Hematopoietic multipotent progenitor cell treated with erythropoietin and hydrocortisone succinate and interleukin-3 and kit ligand, for 4 days (in vitro differentiated cells): ENCODE measurements at regions not wholly inside any gene's neighbourhood (a gene's known extent, or its start where the extent isn't known, plus 50 kb on each side); places are given as distances from the start of the nearest gene placed in this dataset.
"Not testable (repeated sequence)": the region's sequence is repeated elsewhere in the genome, so short reads cannot be mapped to it uniquely, and the experiment has no call there.

Experiments used
- DNase-seq: peaks from one replicate; pipeline ENCODE4 v3.0.0-alpha.2; 2015

DNA sequence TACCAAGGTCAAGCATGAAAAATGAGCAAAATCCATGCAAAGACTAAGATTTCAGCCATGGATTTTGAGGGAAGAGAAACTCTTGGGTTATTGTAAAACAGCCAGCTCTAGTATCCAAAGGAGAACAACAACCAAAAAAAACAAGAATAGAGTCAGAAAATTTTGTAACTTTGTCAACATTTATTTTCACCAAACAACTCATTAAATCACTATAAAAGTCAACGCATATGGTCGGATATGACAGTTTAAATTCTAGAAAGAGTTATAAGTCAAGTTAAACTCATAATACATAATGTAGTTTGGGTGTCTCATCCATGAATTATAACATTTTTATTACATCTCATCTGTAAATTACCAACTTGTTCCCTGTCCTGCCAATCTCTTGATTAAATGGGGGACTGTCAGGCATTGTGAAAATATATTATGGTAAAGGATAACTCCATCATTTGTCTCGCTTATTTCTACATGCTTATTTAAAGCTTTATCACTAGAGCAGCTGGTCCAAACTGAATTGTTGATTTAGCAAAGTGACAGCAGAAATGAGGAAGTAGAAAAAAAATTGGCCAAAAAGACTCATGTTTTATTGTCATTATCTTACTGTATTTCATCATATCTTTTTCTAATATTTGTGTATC, 224.8 kb upstream of the NOCT start:
- peak; percentile 49 for DNase-seq

- no peak for DNase-seq
Observed at GRCh38 chr4:138789796-138790195, 225.8 kb upstream of the NOCT start.

DNA sequence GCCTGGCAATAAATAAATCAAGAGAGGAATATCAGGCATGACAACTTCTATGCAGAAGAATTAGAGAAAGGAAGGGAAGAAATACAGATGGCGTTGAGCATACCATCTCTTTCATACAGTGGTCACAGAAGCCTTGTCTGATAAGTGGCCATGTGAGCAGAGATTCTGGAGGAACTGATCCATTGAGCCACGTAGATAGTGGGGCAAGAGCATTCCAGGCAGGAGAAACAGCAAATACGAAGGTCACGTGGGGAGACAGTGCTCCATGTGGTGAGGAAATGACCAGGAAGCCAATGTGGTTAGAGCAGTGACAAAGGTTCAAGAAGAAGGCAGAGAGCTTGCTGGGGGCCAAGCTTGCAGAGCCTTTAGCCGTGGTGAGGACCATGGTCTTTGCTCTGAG, 226.7 kb upstream of the NOCT start:
- peak; percentile 9 for DNase-seq

DNA sequence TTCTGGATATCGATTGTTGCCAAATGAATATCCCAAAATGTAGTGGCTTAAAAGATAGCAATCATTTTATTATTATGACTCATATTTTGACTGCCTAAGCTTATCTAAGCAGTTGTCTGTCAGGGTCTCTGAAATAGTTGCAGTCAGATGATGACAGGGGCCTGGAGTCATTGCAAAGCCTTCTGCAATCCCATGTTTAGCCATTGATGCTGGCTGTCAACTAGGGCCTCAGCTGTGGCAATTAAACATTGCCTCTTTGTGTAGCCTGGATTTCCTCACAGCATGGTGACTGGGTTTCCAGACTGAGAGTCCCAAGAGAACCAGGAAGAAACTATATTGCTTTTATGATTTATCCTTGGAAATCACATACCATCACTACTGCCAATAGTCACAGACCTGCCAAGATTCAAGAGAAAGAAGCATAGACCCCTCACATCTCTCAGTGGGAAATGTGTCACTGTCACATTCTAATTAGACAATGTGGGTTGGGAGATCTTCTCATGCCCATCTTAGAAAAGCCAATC, 227.3 kb upstream of the NOCT start:
- DNase-seq: no peak

- not testable (repeated sequence) for DNase-seq
Observed at GRCh38 chr4:138779761-138780160, 235.8 kb upstream of the NOCT start.

DNA sequence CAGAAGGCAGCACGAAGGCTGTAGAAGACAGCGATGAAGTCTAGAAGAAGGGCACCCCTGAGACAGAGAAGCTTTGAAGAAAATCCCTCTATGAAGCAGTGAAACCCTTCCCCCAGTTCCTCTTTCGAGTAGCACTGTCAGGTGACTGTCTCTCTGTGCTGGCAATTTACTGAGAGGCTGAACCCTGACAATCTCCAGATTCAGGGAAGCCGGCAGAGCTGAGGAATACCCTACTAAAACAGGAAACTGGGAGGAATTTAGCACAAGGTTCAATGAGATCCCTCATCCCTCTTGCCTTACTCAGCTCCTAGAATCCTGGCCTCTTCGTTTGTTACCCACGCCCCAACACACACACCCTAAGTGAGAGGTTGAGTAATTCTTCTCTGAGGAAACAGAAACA, 239.7 kb upstream of the NOCT start:
- DNase-seq: peak; percentile 44

DNA sequence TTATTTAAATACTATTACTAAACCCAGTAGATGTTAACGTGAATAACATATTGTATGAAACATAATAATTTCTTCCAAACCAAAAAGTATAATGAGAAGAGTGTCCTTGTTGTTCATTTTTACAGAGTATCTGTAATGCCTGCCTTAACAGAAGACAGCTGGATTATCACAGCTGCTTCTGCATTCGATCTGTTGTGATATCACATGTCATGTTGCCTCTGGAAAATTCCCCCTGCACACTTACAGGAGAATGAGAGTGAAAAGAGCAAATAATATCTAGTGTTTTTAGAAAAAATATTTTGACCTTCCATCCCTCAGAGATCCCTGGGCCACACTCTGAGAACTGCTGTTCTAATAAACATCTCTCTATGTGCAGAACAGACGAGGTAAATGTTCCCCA, 240.1 kb upstream of the NOCT start:
- DNase-seq: no peak

GRCh38 chr4:138774940-138775339, 240.6 kb upstream of the NOCT start:
- DNase-seq: no peak

GRCh38 chr4:138774125-138774524, 241.5 kb upstream of the NOCT start:
- not testable (repeated sequence) for DNase-seq

- DNase-seq: peak; percentile 26
Observed at GRCh38 chr4:138773321-138773720, 242.3 kb upstream of the NOCT start.

DNA sequence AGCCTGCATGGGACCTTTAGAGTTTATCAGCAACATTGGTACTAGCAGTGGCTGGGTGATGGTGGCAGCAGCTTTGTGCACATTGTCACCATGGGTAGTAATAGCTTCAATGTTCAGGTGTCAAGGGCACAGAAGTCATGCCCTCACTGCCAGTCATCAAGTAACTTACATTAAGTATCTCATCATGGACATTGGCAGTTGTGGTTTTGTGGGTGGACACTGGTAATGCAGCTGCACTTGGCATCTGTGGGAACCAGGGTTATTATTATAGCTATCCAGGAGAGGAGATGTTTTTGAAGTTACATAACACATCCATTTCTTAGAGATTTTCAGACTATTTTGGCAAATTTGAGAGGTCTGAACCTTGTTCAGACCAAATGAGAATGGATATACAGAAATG, 243.2 kb upstream of the NOCT start:
- peak; percentile 41 for DNase-seq

GRCh38 chr4:138770818-138771217, 244.8 kb upstream of the NOCT start:
- DNase-seq: no peak

DNA sequence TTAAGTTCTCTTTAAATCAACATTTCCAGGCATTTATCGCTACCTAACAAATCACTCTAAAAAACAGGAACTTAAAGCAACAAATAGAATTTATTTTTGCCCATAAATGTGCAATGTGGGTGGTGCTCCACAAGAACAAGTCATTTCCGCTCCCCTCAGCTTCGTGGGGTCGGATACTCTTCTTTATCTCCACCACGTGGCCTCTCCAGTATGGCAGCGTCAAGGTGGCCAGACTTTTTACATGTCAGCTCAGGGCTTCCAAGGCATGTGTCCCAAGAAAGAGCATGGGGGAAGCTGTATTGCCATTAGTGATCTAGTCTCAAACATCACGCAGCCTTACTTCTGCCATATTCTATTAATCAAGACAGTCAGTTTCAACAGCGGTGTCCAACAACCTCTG, 249.2 kb upstream of the NOCT start:
- no peak for DNase-seq

- DNase-seq: no peak
Observed at GRCh38 chr4:138765442-138765841, 250.1 kb upstream of the NOCT start.

DNA sequence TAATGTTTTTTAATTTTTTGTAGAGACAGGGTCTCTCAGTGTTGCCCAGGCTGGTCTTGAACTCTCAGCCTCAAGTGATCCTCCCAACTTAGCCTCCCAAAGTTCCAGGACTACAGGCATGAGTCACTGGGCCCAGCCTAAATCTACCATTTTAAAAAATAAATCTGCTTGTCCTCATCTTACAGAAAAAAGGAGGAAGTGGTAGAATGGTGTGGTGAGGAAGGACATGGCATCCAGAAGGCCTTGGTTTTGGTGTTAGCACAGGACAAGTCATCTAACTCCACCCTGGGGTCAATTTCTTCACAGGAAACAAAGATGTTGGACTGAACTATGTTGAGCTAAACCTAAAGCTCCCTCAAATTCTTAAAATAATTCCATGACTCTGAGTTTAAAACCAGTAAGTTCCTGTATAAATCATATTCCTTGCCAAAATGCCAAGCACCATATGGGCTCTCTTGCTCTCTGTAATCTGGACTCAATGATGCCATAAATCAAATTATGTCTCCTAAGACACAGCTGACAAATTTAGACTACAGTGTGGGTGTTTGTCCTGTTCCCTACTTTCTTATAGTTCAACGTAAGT, 253.9 kb upstream of the NOCT start:
- peak; percentile 25 for DNase-seq

DNA sequence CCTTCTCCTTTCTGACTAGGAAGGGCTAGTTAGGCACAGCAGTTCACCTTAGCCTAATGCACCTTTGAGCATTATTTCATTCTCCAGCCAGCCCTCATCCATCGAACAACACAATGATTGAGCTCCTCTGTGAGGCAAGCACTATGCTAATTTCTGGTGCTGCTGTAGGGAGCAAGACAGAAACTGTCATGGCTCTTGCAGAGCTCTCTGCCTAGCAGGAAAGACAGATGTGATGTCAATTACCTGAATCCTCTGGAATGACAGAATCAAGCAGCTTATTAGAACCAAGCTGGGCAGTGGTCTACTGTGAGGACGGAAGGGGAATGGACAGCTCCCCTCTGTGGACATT, 256.1 kb upstream of the NOCT start:
- no peak for DNase-seq

DNA sequence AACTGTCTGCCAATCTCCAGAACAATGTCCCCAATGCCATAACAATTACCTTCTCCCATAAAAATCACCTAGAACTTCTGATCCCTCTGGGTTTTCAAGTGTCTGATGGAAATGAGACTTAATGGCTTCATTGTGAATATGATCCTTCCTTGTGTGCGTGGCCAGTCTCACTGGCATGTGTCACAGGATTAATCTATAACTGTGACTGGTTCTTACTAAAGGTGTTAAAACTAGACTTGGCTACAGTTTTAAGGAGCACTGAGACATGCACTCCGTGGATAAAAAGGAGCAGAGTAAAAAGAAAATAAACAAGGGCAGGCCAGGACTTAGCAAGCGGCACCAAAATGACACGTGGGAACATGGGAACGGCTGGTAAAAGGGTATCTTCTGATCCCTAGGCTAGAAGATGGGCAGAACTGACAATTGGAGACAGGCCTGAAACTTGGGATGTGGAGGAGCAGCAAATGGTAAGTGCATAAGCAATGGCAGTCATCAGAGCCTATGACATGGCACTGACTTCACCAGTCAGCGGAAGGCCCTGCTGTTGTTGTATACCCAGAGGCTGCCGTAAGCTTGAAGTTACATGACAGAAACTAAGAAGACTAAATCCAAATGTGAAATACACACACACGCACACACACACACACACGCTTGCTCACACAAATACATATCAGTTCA, 256.6 kb upstream of the NOCT start:
- DNase-seq: no peak

DNA sequence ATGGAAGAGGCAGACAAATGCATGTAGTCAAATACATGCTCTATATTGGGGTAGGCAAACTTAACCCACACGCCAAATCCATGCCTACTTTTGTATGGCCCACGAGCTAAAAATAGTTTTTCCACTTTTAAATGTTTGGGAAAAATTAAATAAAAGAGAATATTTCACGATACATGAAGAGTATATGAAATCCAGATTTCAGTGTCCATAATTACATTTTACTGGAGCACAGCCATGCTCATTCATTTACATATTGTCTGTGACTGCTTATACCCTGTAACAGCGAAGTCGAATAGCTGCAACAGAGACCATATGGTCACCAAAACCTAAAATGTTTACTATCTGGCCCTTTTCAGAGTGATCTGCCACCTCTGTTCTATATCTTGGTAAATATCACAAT, 257.4 kb upstream of the NOCT start:
- no peak for DNase-seq

DNA sequence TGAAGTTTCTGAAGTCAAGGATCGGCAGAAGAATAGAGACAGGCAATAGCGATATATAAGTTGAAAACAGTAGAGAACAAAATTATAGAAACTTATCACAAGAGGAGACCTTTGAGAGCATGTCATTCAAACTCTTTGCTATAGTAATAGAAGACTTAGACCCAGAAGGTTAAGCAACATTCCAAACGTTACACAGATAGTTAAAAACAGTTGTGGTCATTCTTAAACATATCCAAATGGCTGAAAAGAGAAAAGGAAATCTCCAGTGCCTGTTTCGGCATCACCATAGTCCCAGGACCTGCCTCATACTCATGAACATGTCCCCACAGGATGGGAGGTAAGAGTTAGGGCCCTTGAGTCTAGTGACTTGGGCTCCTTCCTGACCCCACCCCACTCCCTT, 258.1 kb upstream of the NOCT start:
- DNase-seq: no peak

DNA sequence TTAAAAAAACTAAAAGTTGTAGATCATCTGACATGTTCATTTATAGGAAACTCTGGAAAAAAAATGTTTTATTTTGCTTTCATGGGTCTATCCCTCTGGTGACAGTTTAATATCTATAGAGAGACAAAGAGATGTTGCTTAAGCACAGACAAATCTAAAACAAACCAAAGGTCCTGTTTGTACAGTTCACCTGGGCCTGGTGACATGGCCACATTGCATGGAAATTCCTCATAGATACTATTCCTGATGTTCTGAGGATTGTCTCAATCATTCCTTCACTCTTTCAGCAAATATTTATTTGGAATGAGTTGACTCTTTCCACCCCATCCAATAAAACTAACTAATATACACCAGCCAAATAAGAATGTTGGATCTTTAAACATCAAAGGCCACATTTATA, 259.1 kb upstream of the NOCT start:
- no peak for DNase-seq

DNA sequence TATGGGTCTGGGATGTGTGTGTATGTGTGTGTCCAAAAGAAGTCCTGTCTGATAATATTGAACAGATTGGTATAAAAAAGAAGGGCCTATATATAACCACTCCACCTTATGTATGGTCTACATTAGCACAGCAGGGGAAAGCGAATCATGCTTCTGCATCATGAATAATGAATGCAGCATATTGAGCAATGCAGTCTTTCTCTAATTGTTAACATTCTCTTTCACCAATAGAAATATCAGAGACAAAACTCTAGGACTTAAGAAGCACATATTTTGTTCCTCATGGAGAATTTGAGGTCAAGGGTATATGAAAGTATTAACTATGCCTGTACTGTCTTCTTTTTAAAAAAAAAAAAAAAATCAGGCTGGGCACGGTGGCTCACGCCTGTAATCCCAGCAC, 264.3 kb upstream of the NOCT start:
- no peak for DNase-seq

DNA sequence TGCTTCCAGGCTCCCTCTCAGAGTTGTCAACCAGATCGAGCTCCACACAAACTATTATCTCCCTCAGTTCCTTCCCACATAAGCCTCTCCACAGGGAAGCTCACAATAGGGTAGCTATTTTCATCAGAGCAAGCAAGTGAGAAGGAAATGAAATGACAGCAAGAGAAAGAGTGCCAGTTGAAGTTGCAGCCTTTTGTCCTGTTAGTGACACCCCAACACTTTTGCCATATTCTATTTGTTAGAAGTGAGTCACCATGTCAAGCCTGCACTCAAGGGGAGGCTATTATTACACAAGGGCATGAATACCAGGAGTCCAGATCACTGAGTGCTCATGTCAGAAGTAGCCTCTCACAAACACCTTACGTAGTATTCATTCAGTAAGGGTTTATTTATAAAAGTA, 266.3 kb upstream of the NOCT start:
- DNase-seq: no peak

GRCh38 chr4:138741766-138742377, 273.7 kb upstream of the NOCT start:
- DNase-seq: no peak
